Right ventricle myocardium superior (tissue), 1 donor: ENCODE measurements at regions not wholly inside any gene's neighbourhood (a gene's known extent, or its start where the extent isn't known, plus 50 kb on each side); places are given as distances from the start of the nearest gene placed in this dataset.

Source experiments
- ATAC-seq: fragments of 200-7000 bp; cut with Tn5 transposase; one replicate; pipeline ENCODE4 v1.9.1; 2020; ENCODE audit warnings: mild to moderate bottlenecking; ENCODE audit not compliant: poor library complexity
- DNase-seq: peaks from one replicate; pipeline ENCODE4 v3.0.0-alpha.2; 2020
- intact Hi-C: fragments of 100-400 bp; cut with DNase I; formaldehyde crosslinking; loops from one replicate; pipeline ENCODE4 v1.11.2; 2022
- donor health status: DM: no; HTN: yes; CAD: no; lungs with severe emphysema.

- ATAC-seq, result no peak
- no peak for DNase-seq
- intact Hi-C loops, result no loop called here
Measured at GRCh38 chr3:180275176-180275575, 238.4 kb upstream of the PEX5L start.

GRCh38 chr3:180277041-180277440, 240.3 kb upstream of the PEX5L start:
- DNase-seq (no peak), ATAC-seq (no peak)
- intact Hi-C loops, result no loop called here

- DNase-seq (no peak), ATAC-seq (no peak)
- intact Hi-C loops, result no loop called here
Measured at GRCh38 chr3:180278583-180279188, 241.9 kb upstream of the PEX5L start.

DNA sequence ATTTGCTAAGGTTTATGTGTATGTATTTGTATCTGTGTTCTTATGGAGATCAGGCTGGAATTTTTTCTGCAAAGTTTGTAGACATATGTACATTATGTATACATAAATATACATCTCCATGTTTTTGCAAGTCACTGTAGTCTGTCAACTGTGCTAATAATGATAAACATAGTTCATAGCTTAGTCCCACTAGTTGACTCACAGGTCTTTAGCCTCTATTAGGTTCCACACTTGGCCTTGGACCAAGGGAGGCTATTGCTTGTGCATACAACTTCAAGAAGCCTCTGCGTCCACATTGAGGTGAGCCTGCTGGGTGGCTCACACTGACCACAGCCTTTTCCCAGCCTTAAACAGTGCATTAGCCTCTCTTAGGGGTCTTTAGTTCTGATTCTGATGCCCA, 243.8 kb upstream of the PEX5L start:
- intact Hi-C loops, result no loop called here
- ATAC-seq, result no peak
- DNase-seq, result no peak

GRCh38 chr3:180282386-180282785, 245.6 kb upstream of the PEX5L start:
- DNase-seq (no peak), ATAC-seq (no peak)
- intact Hi-C loops, result no loop called here

DNA sequence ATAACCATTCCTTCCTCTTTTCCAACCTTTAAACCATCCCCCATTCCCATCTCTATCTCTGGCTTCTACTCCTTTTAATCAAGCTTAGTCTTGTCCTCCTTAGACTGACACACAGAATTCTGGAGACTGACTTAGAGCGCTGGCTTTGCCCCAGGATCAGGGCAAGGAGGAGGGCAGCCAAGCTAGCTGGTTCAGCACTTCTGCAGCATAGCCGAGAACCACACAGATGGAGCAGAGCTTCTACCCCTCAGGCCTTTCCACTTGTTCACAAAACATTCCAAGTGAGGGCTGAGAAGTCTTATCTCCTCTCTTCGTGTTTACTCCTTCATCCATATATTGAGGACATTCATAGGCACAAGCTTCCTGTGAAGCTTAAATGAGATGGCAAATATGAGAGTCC, 246.5 kb upstream of the PEX5L start:
- intact Hi-C loops, result no loop called here
- no peak for DNase-seq
- ATAC-seq, result no peak

DNA sequence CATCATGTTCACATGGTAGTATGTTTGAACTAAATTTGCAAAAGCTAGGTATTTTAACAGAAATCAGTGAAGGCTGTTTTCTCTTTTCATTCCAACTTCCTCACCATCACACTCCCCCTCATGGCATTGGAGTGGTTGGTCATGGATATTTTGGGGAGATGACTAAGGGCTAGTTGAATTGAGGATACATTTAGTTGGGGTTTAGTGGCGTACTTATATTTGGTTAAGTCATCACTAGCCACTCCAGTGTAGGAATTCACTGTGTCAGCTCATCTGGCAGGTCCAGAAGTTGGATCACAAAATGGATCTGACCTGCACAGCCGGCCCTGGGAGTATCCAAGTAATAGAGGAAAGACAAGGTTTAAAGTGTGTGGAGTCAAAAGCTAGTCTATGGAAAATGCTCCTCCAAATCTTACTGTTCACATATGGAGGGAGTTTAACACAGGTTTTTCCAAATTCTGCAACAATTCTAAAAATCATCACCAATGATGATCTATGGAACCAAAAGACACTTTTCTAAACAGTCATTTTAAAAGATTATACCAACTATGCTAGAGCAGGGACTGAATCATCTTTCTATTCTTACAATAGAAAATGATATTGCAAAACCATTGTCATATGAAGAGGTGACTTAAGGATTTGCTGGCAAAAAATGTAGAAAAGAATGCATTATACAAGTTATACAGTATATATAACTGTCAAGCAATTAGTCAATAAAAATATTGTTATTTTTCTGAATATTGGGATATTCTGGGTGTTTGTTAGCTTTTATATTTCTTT, 247.8 kb upstream of the PEX5L start:
- no peak for ATAC-seq
- intact Hi-C loops, result no loop called here
- DNase-seq, result no peak

DNA sequence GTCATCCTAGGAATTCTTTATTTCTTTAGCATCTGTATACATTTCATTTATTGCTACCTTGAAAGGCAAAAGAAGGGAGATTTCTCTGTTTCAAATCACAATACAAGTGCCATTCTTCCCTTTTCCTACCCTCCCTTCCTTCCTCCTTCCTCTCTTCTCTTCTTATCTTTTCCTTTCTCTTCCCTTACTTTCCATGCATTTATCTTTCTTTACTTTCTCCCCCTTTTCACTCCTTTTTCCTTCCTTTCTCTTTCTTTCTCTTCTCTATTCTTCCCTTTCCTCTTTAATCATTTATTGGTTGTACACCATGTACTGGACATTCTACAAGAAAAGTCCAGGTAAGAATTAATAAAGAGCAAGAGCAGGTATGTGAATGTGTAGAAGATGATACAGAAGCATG, 251.0 kb upstream of the PEX5L start:
- DNase-seq (no peak), ATAC-seq (no peak)
- intact Hi-C loops, result no loop called here

DNA sequence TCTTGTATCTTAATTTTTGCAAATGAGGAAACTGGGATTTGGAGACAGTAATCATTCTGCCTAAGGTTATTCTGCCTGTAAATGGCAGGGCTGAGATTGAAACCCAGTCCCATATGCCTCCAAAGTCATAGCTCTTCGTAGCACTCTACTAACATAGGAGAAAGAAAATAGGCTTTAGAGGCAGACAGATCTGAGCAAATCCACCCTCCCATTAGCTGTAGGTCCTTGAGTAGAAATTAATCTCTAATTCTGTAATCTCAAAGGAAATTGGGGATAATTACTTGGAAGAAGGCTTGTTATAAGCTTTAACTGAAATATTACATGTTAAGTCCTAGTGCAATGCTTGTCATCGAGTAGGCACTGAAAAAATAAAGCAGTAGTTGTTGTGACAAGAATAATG, 252.1 kb upstream of the PEX5L start:
- DNase-seq (no peak), ATAC-seq (no peak)
- intact Hi-C loops, result no loop called here

- intact Hi-C loops, result no loop called here
- no peak for DNase-seq
- no peak for ATAC-seq
Measured at GRCh38 chr3:180290300-180290699, 253.6 kb upstream of the PEX5L start.

DNA sequence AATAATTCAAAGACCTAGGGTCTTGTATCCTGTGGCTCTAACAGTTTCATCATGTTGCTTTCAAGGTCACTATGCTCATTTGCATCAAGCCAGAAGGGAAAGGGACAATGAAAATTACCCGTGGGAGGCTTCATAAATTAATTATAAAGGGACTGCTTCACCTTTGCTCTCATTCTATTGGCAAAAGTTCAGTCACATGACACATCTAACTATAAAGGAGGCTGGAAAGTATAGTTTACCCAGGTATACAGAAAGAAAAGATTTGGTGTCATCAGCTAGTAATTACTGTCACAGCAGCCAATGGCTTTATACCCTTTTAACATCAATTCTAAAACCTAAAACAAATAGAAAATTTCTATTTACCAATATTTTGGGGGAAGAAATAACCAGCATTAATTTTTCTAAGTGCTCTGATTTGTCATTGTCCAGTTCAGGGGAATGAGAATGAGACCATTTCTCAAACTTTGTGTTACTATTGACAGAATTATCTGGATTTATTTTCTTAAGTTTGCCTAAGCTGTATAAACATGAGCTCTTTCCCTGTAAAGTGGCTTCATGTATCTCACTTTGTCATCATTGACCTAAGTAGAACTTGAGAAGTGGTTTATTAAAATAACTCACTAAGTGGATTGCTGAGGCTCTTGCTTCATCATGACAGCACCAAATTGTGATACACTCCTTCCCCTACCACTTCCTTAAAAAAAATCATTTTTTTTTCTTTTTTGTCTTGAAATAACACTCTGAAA, 257.7 kb upstream of the PEX5L start:
- intact Hi-C loops, result no loop called here
- DNase-seq, result no peak
- ATAC-seq, result no peak

- DNase-seq (no peak), ATAC-seq (no peak)
- intact Hi-C loops, result no loop called here
Measured at GRCh38 chr3:180295811-180296210, 259.1 kb upstream of the PEX5L start.

DNA sequence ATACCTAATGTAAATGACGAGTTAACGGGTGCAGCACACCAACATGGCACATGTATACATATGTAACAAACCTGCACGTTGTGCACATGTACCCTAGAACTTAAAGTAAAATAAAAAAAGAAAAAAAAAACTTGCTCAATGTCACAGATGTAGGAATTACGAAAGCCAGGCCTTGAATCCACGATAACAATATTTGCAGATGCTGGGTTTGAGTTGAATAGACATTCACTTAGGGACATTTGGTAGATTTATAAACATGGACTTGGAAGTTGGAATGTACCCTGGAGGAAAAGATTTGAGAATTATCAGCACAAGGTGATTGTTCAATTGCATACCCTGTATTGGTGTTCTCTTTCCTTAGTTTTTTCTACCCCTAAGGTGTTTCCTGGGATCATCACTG, 260.2 kb upstream of the PEX5L start:
- DNase-seq (no peak), ATAC-seq (no peak)
- intact Hi-C loops, result no loop called here

DNA sequence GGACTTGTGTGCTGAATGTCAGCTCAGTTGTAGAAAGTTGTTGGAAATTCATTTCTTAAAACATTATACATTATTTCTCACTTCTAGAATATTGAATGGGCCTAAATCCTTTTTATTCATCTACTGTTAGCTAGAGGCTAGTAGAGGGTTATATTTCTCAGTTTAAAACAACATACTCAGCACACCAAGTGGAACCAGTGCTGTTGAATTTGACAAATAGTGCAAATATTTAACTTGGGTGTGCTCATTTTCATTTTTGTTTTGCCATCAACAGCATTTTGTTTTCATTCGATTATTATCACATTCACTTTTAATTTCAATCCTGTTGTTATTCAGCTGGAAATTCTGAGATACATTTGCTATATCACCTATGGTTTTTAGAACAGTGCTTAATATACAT, 269.4 kb upstream of the PEX5L start:
- ATAC-seq (no peak), DNase-seq (no peak)
- intact Hi-C loops, result no loop called here

DNA sequence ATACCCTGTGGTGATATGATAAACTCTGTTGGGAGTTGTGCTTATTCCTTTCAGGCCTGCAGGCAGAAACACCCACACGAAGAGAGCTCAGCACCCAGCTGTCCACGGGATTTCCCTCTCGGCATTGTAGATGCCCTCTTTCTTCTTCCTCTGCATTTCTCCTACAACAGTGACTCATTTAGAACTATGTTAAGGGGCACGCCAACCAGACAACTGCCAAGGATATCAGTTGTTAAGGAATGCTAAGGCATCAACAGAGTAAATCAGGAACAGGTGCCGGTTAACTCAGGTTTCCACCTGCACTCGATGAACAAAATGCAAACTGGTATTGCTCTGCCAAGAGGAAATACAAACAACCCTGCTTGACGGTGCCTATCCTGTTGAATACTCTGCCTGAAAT, 270.0 kb upstream of the PEX5L start:
- intact Hi-C loops, result no loop called here
- no peak for ATAC-seq
- no peak for DNase-seq

DNA sequence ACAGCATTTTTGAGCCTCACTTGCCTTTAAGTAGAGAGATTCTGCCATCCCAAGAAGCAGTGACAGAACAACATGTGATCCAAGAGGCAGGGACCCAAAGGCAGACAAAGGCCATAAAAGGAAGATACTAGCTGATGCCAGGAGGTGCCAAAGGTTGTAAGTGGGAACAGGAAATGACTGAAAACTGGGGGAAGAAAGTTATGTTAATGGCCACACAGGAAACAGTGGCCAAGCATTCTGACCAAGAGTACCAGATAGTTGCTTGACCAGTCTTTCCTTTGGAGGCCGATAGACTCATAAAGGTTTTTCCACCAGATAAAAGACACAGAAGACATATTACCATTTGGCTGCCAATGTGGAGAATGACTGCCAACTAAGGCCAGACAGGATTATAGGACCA, 274.5 kb upstream of the PEX5L start:
- DNase-seq (no peak), ATAC-seq (no peak)
- intact Hi-C loops, result no loop called here

GRCh38 chr3:180316321-180316720, 279.6 kb upstream of the PEX5L start:
- no peak for ATAC-seq
- DNase-seq, result no peak
- intact Hi-C loops, result no loop called here

GRCh38 chr3:180319461-180319860, 282.5 kb upstream of the TTC14 start:
- DNase-seq (no peak), ATAC-seq (no peak)
- intact Hi-C loops, result no loop called here

GRCh38 chr3:180320631-180321030, 281.3 kb upstream of the TTC14 start:
- ATAC-seq (no peak), DNase-seq (no peak)
- intact Hi-C loops, result no loop called here

DNA sequence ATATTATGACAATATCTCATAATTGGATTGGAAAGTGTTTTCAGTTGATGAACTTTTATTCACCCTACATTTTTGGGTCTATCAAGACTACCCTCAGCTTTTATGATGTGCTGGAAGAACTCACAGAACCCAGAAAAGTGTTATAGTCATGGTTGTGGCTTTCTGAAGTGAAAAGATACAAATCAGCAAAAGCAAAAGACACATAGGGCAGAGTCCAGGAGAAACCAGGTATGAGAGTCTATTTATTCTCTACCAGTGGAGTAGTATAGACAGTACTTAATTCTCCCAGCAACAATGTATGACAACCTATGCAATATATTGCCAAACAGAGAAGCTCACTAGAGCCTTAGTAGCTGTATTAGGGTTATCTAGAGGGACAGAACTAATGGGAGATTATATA, 280.4 kb upstream of the TTC14 start:
- no peak for DNase-seq
- intact Hi-C loops, result no loop called here
- no peak for ATAC-seq
